HS-5 (cell line): ENCODE measurements at regions not wholly inside any gene's neighbourhood (a gene's known extent, or its start where the extent isn't known, plus 50 kb on each side); places are given as distances from the start of the nearest gene placed in this dataset.

Source experiments
- DNase-seq: peaks from one replicate; pipeline ENCODE4 v3.0.0-alpha.2; 2012; ENCODE audit warnings: low read depth

DNA sequence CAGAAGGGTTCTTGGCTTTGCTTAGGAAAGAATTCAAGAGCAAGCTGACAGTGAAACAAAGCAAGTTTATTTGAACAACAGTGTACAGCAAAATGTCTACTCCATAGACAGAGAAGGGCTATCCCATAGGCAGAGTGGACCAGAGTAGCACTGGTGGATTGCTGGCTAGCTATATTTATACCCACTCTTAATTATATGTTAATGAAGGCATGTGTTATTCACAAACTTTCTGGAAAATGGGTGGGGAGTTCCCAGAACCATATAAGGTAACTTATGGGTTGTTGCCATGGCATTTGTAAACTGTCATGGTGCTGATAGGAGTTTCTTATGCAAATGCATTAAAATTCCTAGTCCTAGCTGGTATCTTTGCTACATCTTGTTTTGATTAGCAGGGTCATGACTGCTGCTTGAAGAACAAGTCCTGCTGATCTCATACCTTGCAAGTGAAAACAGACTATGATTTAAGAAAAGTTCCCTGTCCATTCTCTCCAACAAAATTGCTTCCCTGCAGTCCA lies 330.5 kb downstream of the BUD13 start:
- DNase-seq = no peak

DNA sequence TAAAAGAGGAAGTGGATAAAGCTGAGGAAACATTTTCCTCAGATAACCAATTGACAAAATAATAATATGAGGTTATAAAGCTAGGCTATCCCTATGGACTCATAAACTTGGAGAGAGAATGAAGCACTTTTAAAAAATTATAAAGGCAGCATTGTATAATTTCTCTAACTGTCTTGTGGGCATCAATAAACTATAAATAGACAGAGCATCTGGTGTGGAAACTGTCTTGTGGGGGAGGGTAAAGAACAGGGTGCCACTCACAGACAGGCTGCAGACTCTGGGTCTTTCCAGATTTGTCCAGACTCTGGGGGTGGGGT lies 333.5 kb downstream of the BUD13 start:
- DNase-seq = no peak

DNA sequence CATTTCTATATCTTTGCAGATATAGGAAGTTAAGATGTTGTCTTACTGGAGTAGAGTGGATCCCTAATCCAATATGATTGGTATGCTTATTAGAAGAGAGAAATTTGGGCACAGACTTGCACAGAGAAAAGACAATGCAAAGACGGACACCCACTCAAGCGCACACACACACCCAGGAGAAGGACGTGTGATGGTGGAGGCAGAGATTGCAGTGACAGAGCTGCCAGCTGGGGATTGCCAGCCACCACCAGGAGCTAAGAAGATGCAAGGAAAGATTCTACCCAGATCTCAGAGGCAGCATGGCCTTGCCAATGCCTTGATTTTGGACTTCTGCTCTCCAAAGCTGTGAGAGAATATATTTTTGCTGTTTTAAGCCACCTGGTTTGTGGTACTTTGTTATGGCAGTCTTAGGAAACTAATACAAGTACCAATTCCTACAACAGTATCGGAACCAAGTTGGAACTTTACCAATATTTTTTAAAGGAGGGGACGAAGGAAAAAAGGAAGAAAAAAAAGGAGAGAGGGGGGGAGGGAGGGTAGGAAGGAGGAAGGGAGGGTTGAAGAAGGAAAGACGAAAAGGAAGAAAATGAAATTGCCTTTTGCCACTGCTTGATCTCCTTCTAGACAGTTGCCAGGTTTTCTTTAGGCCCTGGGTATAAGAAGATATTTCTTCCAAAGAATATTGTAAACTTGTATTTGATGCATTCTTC lies 334.0 kb downstream of the BUD13 start:
- no peak for DNase-seq

DNA sequence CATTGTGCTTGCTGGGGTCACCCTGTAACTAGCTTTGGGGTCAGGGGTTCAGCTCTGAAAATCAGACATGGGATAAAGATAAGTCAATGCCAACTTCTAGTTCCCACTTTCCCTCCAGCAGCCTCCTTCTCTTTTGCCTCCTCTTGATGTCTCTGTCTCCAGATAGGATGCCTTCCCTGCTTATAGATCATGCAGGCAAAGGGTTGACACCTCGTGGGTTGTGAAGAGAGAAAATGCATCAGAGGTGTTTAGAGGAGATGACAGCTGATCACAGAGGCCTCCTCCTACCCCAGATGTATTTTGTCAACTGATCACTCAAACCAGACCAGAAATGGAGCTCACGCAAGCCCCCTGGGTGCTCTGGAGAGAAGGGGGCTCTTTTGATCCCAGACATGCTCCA lies 337.8 kb downstream of the BUD13 start:
- DNase-seq = no peak

DNA sequence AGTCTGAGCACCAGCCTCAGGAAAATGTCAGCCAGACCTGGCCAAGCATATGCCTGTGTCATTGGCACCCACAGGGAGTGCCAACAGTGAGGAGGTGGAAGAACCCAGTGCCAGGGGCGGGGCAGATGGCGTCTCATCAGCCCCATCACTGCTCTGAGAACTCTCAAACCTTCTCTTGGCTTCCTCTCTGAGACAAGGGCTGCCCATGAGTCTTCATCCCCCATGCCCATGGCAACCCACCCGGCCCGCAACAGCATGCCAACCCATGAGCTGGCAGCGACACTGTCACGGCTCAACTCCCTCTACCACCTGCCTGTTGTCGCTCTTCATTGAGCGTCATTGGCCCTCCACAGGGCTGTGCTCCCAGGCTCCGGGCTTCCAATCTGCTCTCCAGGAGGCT lies 340.5 kb downstream of the BUD13 start:
- no peak for DNase-seq

DNA sequence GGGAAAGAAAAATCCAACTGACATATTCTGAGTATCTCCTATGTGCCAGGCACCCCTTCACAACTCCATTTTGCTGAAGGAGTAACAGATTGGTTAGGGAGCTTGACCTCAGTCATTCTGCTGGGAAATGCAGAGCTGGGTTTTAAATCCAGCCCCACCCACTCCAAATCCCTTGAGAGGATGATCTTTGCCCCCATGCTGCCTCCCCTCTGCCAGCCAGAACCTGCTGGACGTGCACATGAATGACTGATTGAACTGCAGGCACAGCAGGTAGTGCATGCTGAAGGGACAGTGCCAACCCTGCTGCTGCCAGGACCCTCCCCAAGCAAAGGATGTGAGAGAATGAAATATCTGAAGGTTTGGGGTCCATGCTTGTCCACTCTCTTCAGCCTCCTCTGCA lies 340.9 kb downstream of the BUD13 start:
- no peak for DNase-seq

DNA sequence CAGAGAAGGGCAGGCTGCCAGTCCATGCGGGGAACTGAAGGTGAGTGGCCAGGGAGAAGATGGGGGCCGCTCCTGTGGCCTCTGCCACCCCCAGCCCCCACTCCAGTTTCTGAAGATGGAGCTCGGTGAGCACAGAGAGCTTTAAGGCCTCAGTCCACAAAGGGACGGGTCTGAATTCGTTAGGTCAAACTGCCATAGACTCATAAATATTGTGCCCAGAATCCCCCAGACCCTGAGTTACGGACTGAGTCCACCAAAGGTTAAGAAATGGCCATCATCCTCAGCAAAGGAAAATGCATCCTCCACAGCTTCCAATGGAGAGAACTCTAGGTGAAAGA lies 344.2 kb downstream of the BUD13 start:
- no peak for DNase-seq

DNA sequence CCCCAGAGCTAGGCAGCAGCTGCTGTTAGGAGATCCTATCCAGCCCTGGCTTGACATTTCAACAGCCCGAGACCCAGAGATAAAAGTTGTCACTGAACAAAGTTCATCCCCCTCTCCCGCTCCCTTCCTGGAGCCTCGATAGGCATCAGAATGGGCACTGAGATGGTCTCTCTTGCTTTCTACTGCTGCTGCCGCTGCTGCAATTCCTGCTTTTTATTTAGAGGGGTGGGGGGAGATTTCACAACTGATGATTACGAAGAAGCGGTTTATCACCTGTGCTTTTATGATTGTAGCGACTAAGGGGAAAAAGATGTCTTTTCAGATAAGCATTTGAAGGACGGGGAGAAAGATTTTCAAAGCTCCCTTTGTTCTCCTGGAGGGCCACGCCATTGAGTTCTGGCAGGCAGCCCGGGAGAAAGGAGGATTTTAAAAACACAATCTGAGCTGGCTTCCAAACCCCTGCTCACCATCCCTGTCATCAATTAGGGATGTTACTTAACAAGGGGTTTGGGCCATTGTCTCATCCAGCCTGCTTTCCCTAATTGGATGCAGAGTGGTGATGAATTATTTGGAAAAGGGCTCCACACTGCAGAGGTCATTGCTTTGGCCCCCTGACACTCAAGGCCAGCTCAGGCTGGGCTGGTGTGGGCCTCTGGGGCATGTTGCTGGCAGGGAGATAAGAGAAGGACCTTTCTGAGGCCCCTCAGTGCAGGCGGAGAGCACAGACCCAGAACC lies 344.7 kb downstream of the BUD13 start:
- no peak for DNase-seq

DNA sequence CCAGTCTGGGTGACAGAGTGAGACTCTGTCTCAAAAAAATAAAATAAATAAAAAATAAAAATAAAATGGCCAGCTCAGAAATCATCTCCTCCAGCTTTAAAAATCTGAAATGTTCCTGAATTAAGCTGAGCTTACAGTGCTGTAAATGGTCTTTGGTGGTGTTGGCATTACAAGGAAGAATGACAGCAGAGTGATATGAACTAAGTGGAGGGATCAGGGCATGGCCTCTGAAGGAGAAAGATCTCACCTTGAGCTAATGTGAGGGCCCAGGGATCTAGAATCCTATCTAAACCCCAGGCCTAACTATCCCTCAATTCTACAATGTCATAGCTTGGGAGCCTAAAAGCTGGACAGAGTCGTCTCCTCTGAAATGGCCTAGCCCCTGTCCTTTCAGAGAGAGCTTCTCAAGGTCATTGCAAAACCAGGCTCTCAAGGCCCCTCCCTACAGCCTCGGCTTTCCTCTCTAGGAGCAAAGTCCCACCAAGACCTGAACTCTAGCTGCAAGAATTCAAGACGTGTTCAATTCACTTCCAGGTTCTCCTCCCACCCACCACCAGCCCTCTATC lies 345.4 kb downstream of the BUD13 start:
- no peak for DNase-seq

DNA sequence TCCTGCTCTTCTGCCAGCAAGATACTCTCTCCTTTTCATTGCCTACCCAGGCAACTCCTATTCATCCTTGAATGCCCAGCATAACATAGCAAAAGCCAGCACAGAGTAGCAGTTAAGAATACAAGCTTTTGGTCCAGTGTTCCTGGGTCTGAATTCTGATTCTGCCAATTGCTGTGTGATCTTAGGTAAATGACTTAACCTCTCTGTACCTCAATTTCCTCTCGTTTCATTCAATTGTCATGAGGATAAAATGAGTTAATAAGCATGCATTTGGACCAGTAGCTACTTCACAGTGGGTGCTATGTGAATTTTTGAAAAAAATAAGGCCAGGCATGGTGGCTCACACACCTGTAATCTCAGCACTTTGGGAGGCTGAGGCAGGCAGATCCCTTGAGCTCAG lies 346.0 kb downstream of the BUD13 start:
- no peak for DNase-seq

DNA sequence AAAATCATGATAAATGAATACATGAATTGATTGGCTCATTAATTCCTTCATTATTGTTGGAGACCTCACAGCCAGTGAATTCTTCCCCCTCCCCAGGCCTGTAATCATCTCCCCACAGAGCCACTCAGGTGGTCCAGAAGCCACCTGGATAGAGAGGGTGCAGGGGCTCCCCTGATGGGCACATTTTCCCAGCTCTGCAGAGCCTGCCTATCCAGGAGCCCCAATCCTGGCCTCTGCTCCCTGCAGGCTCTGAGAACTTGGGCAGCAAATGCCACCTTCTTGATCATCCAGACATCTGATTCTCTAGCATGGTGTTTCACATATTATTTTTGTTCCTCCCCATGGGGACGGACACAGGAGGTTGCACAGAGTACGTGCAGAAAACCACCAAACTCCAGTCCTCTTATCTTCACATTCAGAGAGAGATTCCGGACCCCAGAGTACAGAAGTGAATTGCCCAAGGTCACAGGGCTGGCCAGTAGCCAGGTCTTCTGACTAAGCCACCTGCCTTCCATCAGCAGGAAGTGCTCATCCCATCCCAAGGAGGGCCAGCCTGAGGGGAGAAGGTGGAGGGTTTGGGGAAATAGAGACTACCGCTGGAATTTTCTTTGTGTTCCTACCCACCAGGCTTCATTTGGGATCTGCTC lies 348.0 kb downstream of the BUD13 start:
- no peak for DNase-seq

DNA sequence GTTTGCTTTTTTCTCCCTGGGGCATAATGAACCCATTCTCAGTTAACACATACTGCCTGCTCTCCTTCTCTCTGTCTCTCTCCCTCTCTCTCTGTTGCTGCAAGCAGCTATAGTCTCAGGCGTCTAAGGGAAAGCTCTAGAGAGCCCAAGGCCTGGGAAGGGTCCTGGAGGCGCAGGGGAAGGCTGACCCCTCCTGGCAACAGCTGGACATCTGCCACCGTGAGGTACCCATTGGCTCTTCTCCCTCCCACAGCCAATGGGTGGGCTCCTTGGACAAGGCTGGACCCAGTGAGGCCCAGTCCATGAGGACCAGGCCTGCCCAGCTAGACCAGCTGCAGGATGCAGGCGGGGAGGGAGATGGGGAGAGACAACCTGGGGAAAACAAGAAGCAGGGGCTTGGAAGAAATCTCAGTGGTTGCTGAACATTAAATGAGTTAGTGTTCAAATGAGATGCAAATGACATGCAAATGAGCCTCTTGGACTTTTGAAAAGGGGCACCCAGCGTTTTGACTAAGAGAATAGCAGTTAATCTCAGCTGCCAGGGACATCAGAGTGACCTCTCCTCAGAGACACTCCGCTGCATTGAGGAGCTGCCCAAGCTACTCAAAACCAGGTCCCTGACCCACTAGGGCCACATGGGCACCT lies 349.7 kb downstream of the BUD13 start:
- no peak for DNase-seq

DNA sequence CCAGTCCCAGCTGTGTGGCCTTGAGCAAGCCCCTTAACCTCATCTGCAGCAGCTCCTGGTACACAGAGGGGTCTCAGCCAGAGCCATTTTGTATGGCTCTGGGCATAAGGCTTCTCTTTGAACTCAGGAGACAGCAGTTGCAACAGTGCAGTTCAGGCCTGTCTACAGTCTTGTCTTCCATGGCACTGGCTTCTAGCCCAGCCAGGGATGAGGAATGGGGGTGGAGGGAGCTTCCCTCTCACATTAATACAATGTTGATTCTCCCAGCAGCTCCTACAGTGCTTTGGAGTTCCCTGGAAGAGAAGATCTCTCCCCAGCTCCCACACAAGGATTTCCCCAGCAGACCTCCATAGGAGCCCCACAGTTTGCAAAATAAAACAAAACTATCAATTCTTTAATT lies 350.2 kb downstream of the BUD13 start:
- DNase-seq = no peak

DNA sequence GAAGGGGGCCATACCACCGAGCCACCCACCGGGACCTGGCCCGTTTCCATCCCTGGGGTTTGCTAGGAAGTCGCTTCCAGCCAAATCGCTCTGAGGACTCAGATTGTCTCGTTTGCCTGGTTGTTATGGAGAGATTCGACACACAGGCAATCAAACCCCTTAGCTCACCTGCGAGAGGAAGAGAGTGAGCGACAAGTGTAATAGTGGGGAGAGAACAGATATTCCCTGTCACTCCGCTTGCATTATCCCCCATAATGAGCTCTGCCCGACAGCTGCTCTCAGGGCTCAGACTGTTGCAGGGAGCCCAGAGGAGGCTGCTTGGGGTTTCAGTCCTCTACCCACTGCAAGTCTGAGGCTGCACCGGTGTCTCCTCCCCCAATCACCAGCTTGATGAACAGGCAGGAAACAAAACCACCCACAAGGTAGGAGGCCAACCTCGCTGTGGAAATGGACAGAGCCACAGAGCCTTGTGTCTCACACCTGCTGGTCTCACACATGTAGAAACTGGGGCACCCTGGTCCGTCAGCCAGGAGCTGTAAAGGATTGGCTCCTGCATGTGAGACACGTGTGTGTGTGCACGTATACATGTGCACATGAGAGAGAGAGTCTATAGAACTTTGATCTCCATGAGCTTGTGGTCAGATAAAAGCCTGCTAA lies 351.1 kb downstream of the BUD13 start:
- no peak for DNase-seq

DNA sequence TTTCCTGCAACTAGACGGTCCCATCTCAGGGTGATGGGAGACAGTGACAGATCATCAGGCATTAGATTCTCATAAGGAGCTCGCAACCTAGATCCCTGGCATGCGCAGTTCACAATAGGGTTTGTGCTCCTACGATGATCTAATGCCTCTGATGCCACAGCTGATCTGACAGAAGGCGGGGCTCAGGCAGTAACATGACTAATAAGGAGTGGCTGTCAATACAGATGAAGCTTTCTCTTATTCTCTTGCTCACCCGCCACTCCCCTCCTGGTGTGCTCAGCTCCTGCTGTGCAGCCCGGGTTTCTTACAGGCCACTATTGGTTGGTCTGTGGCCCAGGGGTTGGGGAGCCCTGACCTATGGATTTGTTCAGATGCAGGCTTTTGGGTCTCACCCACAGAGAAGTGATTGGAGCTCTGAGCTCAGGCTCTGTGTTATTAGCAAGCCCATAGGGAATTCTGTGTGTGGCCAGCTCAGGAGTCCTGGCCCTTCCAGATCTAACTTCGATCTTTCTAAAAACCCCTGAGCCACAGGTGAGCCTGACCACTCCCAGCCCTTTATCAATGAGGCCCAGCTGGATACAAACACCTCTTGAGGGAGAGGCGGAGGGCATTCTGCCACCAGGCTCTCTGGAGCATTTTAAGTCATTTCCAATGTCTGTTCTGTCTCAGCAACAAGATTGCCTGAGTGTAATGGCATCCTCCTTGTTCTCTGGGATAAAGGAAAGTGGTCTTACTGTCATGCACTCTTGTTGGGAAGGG lies 351.8 kb downstream of the BUD13 start:
- DNase-seq = no peak

DNA sequence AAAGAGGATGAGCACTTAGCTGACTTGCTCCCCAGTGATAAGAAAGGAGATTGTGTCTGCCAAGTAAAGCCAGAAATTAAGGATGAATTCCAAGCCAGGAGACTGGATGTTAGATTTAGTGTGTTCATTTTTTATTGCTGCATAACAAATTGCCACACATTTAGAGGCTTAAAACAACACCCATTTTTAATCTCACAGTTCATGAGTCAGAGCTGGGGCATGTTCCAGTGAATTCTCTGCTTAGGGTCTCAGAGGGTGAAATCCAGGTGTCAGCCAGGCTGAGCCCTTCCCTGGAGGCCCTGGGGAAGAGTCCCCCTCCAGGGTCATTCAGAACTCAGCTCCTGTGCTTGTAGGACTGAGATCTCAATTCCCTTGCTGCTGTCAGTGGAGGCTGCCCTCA lies 352.8 kb downstream of the BUD13 start:
- DNase-seq = no peak

DNA sequence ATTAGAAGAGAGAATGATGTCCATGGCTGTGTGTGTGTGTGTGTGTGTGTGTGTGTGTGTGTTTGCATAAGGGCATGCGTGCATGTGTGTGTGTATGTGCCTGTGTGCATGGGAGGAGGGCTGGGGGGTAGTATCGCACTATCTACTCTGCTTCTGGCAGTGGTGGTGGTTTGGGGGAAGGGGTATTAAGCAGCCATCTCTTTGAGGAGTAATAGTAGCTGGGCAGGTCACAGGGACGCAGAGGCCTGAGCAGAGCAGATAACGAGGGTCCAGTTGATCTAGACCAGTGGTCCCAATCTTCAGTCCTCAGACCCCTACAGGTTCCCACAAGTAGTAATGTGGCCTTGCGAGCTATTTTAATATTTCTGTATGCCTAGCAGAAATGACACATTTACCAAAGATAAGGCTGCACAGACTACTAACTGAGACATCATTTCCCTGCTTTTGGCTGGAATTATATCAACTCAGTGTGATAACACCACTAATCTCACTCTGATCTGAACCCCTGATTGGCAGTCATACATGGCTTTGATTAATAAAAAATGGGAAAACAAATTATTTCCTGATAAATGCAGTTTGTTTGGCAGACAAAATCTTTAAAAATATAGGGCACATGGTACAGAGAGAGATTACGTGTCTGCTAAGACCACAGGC lies 354.3 kb downstream of the BUD13 start:
- no peak for DNase-seq

DNA sequence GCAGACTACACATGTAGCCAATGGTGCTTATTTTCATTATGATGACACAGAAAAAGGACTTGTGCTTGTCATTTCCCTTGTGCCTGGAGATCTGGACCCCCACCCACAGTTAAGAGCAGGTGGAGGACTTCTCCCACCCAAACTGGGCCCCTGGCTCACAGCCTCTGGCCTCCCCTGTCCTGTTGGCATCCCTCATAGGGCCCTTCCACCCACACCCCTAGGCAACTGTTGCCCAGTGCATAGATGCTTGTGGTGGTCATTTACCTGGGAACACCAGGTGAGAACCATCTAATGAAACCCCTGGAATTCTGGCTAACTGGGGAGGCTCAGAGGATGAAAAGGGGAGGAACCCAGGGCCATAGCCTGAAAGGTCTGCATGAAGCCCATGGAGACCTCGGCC lies 355.9 kb downstream of the BUD13 start:
- DNase-seq = no peak

DNA sequence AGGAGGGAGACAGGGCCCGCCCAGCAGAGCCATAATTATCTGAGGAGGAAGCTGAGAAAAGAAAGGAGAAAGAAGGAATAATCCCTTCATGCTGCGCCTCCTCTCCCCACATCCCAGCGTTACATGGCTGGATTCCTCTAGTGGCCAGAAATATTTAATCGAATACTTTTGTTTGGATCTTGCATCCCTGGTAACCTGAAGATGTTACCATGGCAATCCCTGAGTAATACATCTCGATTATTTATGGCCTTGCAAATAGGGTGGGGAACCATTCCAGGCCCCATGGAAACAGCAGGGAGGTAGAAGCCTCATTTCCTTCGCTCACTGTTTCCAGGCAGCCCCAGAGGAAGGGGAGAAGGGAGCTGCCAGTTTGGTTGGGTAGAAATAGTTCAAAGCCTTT lies 357.7 kb downstream of the BUD13 start:
- no peak for DNase-seq

DNA sequence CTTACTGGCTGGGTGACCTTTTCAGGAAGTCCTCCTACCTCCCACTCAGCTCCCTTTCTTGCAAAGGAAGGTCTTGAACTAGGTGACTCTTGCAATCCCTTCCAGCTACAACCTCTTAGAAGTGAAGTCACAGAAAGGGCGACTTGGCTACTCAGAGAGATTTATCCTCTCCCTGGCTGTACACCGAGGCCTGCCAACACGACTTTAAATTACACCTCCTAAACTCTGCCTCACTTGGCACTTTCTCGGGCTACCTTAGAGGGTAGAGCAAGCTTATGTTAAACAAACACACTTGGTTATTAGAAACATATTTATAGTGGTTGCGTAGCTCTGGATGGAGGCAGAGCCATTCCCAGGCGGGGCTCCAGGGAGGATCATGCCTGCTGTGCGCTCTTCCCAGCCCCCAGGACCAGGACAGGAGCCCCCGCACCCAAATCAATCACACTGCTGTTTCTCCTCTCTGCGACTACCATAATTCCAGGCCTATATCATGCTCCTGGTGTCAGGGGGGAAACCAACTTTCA lies 358.4 kb downstream of the BUD13 start:
- DNase-seq = no peak
